ENCODE measurements at regions not wholly inside any gene's neighbourhood (a gene's known extent, or its start where the extent isn't known, plus 50 kb on each side); places are given as distances from the start of the nearest gene placed in this dataset.

- Histone ChIP-seq H3K36me3 (no peaks in the 10 kb centered on the region), H3K4me1 (no peaks in the 10 kb centered on the region), H3K4me3 (no peak overlapping the region), H3K9me3 (no peaks in the 10 kb centered on the region), H3K27ac (no peak overlapping the region), H3K27me3 (no peaks in the 10 kb centered on the region)
- no peak for DNase-seq
- TF ChIP-seq POLR2A (IDR thresholded peaks at IDR 0.05) (no peak), CTCF (IDR thresholded peaks at IDR 0.05) (no peak)
Observed at GRCh38 chr10:80702143-80702542, 164.4 kb downstream of the SH2D4B start.

GRCh38 chr10:80705899-80706298 lies 168.2 kb downstream of the SH2D4B start:
- no peak overlapping the region for H3K27ac ChIP-seq
- no peaks in the 10 kb centered on the region for H3K9me3 ChIP-seq
- no peaks in the 10 kb centered on the region for H3K4me1 ChIP-seq
- no peaks in the 10 kb centered on the region for H3K27me3 ChIP-seq
- H3K4me3 ChIP-seq = no peak overlapping the region
- no peak for DNase-seq
- no peaks in the 10 kb centered on the region for H3K36me3 ChIP-seq
- TF ChIP-seq POLR2A (IDR thresholded peaks at IDR 0.05) (no peak), CTCF (IDR thresholded peaks at IDR 0.05) (no peak)

GRCh38 chr10:80708185-80708584 lies 170.5 kb downstream of the SH2D4B start:
- no peaks in the 10 kb centered on the region for H3K27me3 ChIP-seq
- H3K9me3 ChIP-seq = no peaks in the 10 kb centered on the region
- no peak for TF ChIP-seq CTCF (IDR thresholded peaks at IDR 0.05)
- no peak for TF ChIP-seq POLR2A (IDR thresholded peaks at IDR 0.05)
- no peak for DNase-seq
- H3K36me3 ChIP-seq = no peaks in the 10 kb centered on the region
- H3K4me1 ChIP-seq = no peaks in the 10 kb centered on the region
- no peak overlapping the region for H3K4me3 ChIP-seq
- H3K27ac ChIP-seq = no peak overlapping the region

GRCh38 chr10:80708808-80709207 lies 171.1 kb downstream of the SH2D4B start:
- H3K27me3 ChIP-seq = no peaks in the 10 kb centered on the region
- no peaks in the 10 kb centered on the region for H3K36me3 ChIP-seq
- DNase-seq = no peak
- TF ChIP-seq CTCF (IDR thresholded peaks at IDR 0.05) (no peak), POLR2A (IDR thresholded peaks at IDR 0.05) (no peak)
- no peak overlapping the region for H3K4me3 ChIP-seq
- no peaks in the 10 kb centered on the region for H3K9me3 ChIP-seq
- H3K27ac ChIP-seq = no peak overlapping the region
- no peaks in the 10 kb centered on the region for H3K4me1 ChIP-seq

GRCh38 chr10:80709866-80710265 lies 172.2 kb downstream of the SH2D4B start:
- DNase-seq = no peak
- TF ChIP-seq POLR2A (IDR thresholded peaks at IDR 0.05) (no peak), CTCF (IDR thresholded peaks at IDR 0.05) (no peak)
- Histone ChIP-seq H3K36me3 (no peaks in the 10 kb centered on the region), H3K4me1 (no peaks in the 10 kb centered on the region), H3K9me3 (no peaks in the 10 kb centered on the region), H3K4me3 (no peak overlapping the region), H3K27me3 (no peaks in the 10 kb centered on the region), H3K27ac (no peak overlapping the region)

- H3K36me3 ChIP-seq = no peaks in the 10 kb centered on the region
- no peak for TF ChIP-seq CTCF (IDR thresholded peaks at IDR 0.05)
- no peak for TF ChIP-seq POLR2A (IDR thresholded peaks at IDR 0.05)
- no peak overlapping the region for H3K4me3 ChIP-seq
- H3K4me1 ChIP-seq = no peaks in the 10 kb centered on the region
- no peak overlapping the region for H3K27ac ChIP-seq
- no peaks in the 10 kb centered on the region for H3K9me3 ChIP-seq
- no peaks in the 10 kb centered on the region for H3K27me3 ChIP-seq
- DNase-seq = no peak
Observed at GRCh38 chr10:80713398-80713928, 175.8 kb downstream of the SH2D4B start.
